ENCODE measurements at regions not wholly inside any gene's neighbourhood (a gene's known extent, or its start where the extent isn't known, plus 50 kb on each side); places are given as distances from the start of the nearest gene placed in this dataset.

DNA sequence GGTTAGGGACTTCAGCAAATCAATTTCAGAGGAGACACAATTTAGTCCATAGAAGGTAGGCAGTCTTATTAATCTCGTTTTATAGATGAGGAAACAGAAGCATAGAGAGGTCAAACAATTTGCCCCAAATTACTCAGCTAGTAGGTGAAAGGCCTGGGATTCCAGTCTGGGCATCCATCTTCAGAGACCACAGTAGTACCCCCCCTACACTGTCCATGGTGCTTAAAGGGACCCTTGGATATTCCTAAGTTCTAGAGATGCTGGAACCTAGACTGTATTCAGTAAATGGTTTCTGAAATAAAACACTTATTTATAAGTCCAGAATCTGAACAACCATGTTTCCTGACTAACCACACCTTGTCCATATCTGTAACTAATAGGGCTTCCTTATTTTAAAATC lies 174.8 kb downstream of the CEP135 start:
- TF ChIP-seq, protein P1, sequence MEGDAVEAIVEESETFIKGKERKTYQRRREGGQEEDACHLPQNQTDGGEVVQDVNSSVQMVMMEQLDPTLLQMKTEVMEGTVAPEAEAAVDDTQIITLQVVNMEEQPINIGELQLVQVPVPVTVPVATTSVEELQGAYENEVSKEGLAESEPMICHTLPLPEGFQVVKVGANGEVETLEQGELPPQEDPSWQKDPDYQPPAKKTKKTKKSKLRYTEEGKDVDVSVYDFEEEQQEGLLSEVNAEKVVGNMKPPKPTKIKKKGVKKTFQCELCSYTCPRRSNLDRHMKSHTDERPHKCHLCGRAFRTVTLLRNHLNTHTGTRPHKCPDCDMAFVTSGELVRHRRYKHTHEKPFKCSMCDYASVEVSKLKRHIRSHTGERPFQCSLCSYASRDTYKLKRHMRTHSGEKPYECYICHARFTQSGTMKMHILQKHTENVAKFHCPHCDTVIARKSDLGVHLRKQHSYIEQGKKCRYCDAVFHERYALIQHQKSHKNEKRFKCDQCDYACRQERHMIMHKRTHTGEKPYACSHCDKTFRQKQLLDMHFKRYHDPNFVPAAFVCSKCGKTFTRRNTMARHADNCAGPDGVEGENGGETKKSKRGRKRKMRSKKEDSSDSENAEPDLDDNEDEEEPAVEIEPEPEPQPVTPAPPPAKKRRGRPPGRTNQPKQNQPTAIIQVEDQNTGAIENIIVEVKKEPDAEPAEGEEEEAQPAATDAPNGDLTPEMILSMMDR (conservative IDR thresholded peaks at IDR 0.05; ENCODE audit: low read depth, low read length), result no peak
- no peak for TF ChIP-seq EZH2 (IDR thresholded peaks at IDR 0.05; ENCODE audit: borderline replicate concordance, low read depth, low read length, poor library complexity, severe bottlenecking)
